COR-L47 (cell line): ENCODE measurements at regions not wholly inside any gene's neighbourhood (a gene's known extent, or its start where the extent isn't known, plus 50 kb on each side); places are given as distances from the start of the nearest gene placed in this dataset.
A peak's percentile ranks its signal among the peaks of the same experiment; 100 is the strongest.
"Not testable (repeated sequence)": the region's sequence is repeated elsewhere in the genome, so short reads cannot be mapped to it uniquely, and the experiment has no call there.

Experiments used
- DNase-seq: peaks from one replicate; lab custom pipeline; 2025; lab: John Stamatoyannopoulos, UW

DNA sequence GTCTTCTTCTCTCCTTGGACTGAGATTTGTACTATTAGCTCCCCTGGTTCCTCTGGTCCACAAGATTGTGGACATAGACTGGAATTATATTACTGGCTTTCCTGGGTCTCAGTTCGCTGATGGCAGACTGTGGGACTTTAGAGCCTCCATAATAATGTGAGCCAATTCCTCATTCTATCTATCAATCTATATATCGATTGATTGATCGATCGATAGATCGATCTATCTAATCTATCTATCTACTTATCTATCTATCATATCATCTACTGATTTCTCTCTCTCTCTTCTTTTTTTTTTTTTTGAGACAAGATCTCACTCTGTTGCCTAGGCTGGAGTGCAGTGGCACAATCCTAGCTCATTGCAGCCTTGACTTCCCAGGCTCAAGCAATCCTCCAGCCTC, 51.5 kb upstream of the DDR1 start:
- no peak for DNase-seq

DNA sequence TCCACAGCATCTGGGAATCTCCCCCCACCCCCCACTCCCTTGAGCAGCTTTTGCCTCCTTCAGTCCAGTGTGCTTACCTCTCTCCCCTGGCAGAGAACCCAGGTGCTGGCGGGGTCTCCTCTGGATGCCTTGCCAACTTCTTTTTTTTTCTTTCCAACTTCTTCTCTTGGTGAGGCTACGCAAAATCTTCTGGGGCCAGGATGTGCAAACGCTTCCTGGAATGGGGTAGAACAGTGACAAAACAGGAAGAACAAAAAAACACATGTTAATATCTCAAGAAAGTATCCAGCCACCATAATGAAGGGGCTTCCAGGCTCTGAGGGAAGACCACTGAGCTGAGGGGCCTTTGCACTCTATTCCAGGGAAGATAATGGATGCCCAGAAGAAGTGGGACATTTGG, 53.9 kb upstream of the DDR1 start:
- DNase-seq = no peak

DNA sequence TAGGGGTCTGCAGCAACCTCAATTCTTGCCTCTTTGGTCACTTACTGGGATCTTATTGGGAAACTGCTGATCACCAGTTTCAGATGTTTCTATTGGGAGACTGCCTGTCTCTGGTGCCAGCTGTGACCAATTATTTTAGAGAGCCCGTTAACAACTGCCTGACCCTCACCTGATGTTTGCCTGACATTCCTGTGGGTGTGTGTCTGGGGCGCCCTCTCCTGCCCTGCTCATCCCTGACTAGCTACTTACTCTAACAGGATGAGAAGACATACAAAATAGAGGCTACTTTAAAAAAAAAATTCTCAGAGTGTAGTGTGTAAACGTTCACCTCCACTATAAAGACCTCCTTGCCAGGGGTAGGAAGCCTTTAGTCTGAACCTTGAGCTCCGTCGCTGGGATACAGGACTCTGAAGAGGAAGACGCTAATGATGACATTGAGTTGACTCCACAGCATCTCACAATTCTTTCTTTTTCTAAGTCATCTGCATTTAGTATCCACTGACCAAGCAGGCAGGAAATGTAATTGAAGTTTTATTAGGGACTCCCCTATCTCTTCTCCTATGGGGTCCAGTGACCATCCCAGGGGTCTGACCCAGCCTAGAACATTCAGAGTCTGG, 54.6 kb upstream of the DDR1 start:
- no peak for DNase-seq

DNA sequence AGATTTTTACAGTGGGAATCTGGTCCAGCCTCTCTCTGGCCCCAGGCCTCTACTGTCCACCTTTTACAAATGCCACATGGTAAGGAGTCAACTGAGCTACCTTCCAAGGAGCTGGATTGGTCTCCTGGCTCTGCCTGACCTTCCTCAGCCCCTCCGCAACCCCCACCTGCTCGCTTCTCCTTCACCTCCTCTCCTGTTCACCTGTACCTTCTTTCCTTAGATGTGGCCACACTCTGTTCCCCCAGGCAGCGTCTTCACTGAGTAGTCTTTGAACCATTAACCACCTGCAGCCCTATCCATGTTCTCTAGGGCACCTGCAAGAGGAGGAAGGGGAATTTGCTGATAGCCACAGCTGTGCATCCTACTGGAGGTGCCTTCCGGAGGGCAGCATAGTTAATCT, 55.3 kb upstream of the DDR1 start:
- no peak for DNase-seq

DNA sequence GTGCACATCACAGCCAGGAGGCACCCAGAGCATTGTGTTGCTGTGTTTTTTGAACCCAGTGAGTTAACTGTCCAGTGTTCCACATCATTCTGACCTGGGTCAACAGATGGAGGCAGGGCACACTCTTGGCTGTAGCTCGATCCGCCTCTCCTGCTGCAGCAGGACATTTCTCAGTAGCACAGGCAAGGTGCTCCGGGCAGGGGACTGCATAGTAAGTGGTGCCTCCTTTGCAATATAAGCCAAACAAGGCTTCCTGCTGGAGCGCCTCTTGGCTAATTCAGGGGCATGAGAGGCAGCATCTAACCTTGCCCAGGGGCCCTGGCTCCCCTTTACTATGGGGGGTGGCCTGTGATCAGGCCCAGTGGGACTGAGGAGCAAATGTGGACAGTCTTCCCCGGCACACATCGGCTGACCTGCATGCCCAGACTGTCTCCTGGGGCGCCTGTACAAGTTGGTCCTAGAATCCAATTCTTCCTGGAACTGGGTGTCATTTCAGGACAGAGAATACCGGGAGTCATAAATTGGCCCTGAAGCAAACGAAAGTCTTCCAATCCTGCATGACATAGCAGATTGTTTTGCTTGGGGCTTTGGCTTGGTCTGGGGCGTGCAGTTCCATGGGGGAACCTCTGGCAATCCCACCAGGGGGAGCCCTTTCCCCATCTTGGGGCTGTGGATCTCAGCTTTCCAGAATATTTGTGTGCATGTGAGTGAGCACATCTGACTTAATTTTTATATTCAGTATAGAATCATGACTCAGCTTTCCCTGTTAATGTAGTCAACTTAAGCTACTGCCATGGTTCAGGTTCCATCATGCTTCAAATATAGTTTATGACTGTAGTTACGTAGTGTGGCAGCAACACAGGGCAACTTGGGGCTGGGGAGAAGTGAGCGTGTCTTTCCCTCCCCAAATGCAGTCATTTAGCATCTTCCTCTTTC, 56.0 kb upstream of the DDR1 start:
- DNase-seq = peak; percentile 70

DNA sequence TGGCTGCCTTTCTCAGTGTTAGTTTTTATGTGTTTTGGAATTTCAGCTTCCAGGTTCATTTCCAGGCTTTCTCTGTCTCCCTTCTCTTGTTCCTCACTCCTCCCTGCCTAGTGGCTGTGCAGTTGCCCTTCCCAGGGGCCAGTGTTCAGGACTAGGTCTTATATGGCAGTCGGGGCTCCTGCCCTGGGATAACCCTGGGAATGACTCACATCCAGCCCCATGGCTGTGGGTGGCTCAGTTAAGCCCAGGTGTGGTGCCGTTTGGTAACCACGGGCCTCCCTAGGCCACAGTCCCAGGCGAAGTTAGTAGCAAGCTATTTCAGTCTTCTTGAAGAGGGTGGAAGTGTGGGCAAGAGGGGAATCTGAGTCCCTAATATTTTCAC, 57.4 kb upstream of the DDR1 start:
- DNase-seq = no peak

DNA sequence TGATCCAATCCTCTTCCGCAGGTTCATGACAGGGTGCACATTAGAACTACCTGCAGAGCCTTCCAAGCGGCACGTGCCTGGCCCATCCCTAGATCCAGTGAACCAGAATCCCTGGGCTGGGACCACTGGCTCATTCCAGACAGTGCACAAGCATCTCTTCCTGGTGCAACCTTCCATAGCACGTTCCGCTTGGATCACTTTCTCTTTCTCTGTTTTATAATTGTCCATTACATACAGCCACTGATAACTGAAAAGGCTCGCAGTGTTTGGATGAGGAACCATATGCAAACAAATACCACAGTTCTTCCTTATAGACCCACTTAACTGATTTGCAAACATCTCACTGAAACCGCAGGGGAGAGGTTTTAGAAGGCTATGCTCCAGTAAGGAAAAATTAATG, 59.6 kb upstream of the DDR1 start:
- no peak for DNase-seq

DNA sequence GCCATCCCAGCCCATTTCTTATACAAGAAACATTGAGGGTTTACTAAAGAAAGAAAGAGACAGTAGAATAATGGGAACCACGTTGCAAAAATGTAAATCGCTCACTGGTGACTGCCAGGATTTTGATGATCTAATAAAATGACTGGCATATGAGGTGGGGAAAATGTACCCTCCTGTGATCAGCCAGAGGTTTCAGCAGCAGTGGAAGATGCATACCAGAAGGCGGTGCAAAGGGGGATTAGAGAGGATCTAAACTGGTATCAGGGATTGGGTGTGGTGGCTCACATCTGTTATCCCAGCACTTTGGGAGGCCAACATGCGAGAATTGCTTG, 60.8 kb upstream of the DDR1 start:
- no peak for DNase-seq

DNA sequence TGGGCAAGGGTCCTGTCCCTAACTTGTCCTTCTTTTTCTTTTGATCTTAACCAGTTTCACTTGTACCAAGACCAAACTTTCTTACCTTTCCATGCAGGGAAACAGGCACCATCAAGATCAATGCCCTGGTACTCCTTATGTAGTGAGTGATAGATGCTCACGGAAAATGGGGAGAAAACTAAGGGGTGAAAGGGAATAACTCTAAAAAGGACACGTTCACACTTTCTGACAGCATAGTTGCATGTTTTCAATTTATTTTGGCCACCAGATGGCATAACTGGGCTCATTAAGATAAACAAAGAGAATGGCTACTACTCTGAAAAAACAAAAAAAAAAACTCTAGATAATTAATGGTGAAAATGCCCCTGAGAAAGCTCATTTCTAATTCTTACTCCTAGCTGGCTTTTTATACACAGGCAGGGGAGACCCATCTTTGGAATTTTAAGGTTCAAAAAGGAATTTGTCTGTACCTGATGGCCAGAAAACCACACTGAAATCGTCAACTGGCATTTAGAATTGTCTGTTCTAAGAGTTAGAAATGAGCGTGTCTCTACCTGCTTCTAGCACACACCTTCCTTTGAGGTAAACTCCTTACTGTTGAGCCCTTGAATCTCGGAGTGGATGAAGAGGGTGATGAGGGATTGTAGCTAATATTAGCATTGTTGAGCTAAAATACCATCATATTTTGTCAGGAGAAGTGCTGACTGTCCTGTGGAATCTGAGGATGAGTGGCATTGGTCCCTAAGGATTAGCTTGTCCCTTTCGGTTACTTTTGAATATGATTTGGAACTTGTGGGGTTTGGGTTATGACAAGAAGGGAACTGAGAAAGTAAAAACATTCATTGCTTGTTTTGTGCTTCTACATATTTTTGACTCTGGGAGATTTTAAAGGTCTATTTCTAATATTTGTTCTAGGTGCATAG, 62.2 kb upstream of the DDR1 start:
- DNase-seq = peak; percentile 20

DNA sequence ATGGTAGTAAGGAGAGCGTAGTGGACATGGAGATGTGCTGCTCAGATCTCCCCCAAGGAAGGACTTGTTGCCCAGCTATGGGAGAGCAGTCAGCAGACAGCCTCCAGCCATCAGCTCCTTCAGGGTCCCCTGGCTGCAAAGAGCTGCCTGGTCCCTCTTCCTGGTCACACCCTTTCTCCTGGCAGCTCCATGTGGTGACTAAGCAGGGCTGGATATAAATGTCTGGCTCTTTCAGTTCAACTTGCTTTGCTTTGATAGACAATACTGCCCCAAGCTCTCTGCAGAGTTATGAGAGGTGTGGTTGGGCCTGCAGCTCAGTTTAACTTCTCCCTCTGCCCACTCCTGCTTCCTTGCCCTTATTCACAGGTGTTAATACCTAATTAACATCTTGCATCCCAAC, 64.1 kb upstream of the DDR1 start:
- DNase-seq = no peak

DNA sequence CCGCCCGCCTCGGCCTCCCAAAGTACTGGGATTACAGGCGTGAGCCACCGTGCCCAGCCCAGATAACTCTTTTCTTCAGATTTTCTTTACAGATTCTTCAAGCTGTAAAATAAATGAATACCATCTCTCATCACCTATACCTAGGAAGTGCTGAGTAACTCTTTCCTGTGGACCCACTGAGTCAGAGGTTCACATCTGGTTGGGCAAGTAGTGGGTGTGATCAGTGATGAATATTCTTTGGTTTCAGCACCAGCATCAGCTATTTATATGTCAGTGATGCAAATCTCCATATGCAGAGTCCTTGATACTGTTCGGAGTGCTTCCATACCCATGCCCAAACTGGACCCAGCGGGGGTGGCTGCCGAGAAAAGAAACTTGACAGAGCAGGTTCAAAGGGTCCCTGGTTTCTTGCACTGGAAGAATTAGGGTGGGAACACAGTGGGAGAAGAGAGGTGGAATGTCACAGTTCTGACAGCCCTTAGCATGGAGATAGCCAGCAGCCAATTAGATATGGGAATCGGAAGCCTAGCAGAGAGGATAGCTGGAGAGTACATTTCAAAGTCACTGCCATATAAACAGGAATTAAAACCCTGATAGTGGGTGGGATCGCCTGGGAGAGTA, 64.9 kb upstream of the DDR1 start:
- DNase-seq = no peak

DNA sequence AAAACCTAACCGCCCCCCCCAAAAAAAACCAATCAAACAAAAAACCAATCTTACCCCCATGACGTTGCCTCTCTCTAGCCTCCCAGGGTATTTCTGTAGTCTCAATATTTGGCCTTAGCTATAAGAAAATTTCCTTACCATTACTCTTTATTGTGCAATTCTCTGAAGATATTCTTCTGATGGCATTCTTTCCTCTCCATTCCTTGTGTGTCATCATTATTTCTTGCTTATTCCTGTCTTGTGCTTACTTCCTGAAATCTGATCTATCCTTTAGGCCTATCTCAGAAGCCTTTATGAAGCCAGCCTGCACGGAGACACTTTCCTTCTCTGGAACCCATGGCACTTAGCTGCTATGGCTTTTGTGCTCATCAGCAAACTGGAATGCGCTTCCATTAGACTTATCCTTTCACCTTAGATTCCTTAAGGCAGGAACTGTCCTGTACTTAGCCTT, 65.9 kb upstream of the DDR1 start:
- no peak for DNase-seq

DNA sequence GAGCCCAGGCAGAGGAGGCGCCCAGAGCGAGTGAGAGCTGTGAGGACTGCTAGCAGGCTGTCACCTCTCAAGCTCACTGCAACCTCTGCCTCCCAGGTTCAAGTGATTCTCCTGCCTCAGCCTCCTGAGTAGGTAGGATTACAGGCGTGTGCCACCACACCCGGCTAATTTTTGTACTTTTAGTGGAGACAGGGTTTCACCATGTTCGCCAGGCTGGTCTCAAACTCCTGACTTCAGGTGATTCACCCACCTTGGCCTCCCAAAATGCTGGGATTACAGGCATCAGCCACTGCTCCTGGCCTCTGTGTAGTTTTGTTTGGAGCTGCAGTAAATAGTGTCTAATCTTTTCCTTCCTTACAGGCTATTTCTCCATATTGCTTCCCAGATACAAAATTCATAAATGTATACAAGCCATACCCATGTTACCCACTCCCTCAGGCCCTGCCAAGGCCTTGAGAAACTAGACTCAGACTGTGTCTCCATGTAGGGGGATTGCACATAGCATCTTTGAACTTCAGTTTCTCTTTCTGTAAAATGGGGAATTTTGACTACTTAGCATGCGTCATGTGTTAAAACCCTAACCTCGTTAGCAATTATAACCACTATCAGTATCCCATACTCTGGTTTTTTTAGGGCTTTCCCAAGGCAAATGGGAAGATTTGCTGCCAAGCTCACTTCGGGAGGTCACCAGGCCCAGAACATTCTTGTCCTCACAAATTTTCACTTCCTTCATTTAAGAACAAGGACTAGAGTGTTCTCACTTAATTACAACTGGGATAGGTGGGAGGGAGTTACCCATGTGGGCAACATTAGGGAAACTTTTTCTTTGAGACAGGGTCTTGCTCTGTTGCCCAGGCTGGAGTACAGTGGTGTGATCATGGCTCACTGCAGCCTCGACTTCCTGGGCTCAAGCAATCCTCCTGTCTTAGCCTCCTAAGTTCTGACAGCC, 67.3 kb upstream of the DDR1 start:
- no peak for DNase-seq

DNA sequence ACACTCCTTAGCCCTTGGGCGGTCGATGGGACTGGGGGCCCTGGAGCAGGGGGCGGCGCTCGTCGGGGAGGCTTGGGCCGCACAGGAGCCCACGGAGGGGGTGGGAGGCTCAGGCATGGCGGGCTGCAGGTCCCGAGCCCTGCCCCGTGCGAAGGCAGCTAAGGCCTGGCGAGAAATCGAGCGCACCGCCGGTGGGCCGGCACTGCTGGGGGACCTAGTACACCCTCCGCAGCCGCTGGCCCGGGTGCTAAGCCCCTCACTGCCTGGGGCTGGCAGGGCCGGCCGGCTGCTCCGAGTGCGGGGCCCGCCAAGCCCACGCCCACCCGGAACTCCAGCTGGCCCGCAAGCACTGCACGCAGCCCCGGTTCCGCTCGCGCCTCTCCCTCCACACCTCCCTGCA, 68.0 kb upstream of the DDR1 start:
- not testable (repeated sequence) for DNase-seq

DNA sequence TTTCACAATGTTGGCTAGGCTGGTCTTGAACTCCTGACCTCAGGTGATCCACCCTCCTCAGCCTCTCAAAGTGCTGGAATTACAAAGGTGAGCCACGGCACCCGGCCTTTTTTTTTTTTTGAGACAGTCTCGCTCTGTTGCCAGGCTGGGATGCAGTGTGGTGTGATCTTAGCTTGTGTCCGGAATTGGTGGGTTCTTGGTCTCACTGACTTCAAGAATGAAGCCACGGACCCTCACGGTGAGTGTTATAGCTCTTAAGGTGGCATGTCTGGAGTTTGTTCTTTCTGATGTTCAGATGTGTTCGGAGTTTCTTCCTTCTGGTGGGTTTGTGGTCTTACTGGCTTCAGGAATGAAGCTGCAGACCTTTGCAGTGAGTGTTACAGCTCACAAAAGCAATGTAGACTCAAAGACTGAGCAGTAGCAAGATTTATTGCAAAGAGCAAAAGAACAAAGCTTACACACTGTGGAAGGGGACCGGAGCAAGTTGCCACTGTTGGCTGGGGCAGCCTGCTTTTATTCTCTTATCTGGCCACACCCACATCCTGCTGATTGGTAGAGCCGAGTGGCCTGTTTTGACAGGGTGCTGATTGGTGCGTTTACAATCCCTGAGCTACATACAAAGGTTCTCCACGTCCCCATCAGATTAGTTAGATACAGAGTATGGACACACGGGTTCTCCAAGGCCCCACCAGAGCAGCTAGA, 69.1 kb upstream of the DDR1 start:
- not testable (repeated sequence) for DNase-seq

DNA sequence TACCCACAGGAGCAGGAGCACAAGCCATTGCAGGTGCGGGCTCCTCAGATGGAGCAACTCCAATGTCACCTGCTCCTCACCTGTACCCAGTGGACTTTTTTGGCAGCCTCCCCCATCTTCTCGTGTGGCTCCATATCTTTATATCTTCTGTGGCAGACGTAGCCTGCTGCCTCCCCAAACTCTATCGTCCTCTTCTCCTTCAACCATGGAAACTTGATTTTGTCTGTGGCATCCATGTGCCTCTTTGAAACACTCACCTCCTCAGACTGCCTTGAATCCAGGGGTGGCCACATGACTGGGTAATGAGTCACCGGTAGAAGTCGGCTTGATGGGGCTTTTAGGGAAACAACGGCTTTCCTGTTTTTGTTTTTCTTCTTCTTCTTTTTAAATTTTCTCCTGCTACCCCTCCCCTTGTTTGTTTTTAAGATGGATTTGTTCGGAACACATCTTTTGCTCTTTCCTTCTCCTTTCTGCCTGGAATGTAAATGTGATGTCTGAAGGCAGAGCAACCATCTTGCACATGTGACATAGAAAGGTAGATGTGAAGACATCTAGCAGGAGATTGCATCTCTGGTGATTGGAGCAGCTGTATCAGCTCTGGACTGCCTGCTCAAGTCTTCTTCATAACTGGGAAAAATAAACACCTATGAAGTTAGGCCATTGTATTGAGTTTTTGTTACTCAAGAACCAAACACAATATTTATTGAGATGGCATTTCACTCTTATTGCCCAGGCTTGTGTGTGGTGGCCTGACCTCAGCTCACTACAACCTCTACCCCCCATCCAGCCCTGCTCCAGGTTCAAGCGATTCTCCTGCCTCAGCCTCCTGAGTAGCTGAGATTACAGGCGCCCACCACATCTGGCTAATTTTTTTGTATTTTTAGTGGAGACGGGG, 69.9 kb upstream of the DDR1 start:
- DNase-seq = no peak

DNA sequence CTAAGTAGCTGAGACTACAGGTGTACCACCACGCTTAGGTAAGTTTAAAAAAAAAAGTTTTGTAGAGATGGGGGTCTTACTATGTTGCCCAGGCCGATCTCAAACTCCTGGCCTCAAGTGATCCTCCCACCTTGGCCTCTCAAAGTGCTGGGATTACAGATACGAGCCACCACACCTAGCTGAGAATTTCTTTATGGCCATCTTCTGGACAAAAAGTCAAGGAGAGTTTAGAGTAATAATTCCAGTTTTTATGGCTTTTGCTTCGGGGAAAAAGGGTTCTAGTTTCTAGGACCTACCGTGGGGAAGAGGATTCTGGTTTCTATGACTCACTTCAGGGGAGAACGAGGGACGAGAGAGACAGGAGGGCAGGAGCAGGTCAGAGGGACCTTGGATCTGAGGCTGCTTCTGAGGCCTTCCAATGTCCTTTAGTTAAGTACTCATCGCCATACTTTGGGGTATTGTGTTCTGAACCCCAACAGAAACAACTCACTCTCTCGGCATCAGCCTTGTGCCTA, 69.3 kb upstream of the IER3 start:
- no peak for DNase-seq

DNA sequence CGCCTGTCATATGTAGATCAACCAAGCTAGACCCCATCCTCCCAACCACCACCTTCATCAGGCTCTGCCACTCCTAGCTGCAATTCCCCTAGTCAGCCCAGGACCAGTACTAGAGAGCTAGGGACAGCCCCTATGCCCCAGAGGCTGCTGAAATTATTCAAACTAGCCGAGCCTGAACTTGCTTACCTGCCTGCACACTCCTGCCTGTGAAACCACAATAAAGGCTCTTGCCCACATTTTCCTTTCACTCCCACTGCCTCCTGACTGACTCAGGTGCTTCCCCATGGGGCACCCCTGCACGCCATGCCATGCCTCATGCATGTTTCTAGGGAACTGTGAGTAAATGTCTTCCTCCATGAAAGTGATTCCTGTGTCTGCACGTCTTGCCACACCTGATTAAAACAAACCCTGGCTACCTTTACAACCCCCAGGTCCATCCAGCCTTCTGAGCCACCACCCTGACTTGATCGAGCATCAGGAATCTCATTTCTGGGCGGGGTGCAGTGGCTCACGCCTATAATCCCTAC, 66.5 kb upstream of the IER3 start:
- DNase-seq = no peak

DNA sequence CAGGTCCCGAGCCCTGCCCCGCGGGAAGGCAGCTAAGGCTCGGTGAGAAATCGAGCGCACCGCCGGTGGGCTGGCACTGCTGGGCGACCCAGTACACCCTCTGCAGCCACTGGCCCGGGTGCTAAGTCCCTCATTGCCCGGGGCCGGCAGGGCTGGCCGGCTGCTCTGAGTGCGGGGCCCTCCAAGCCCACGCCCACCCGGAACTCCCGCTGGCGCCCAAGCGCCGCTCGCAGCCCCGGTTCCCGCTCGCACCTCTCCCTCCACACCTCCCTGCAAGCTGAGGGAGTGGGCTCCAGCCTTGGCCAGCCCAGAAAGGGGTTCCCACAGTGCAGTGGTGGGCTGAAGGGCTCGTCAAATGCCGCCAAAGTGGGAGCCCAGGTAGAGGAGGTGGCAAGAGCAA, 63.2 kb upstream of the IER3 start:
- not testable (repeated sequence) for DNase-seq
